Vagina (tissue), 2 donors: ENCODE measurements at regions not wholly inside any gene's neighbourhood (a gene's known extent, or its start where the extent isn't known, plus 50 kb on each side); places are given as distances from the start of the nearest gene placed in this dataset.

Source experiments
- DNase-seq, 2 donors: peaks; one replicate each; pipeline ENCODE4 v3.0.0-alpha.2; 2017; ENCODE audit errors: extremely low spot score in 2 of 2
- H3K27ac ChIP-seq: fragments of 200-600 bp; sonication (generic); one replicate; pipeline ENCODE4 v1.5.1; 2019
- H3K27me3 ChIP-seq: fragments of 200-600 bp; sonication (generic); one replicate; pipeline ENCODE4 v1.5.1; 2019
- H3K36me3 ChIP-seq, 2 donors: fragments of 200-600 bp; sonication (generic); one replicate each; pipeline ENCODE4 v1.5.1; 2017 to 2019
- H3K4me1 ChIP-seq: fragments of 200-600 bp; sonication (generic); one replicate; pipeline ENCODE4 v1.5.1; 2019
- H3K4me3 ChIP-seq, 2 donors: fragments of 200-600 bp; sonication (generic); 1 replicate in 1 of 2; 2 replicates in 1 of 2; pipeline ENCODE4 v1.5.1; 2016 to 2019
- H3K9me3 ChIP-seq: fragments of 200-600 bp; sonication (generic); one replicate; pipeline ENCODE4 v1.5.1; 2019
- CTCF ChIP-seq, 3 experiments: fragments of 450-650 bp in 2 of 3; fragments of 200-600 bp in 1 of 3; sonication (generic) in 1 of 3; IDR thresholded peaks; one replicate each; pipeline ENCODE4 v1.5.1; 2017 to 2019; ENCODE audit warnings: antibody characterized with exemption in 3 of 3, mild to moderate bottlenecking in 2 of 3, moderate library complexity in 2 of 3
- POLR2A ChIP-seq, 2 donors: fragments of 450-650 bp; IDR thresholded peaks; one replicate each; pipeline ENCODE4 v1.6.1; 2017; ENCODE audit warnings: antibody characterized with exemption in 2 of 2, mild to moderate bottlenecking in 2 of 2, moderate library complexity in 2 of 2
- POLR2AphosphoS5 ChIP-seq, 2 donors: sonication (generic); formaldehyde crosslinking; IDR thresholded peaks; one replicate each; pipeline ENCODE4 v1.9.0; 2017; ENCODE audit warnings: antibody characterized with exemption in 2 of 2, mild to moderate bottlenecking in 2 of 2, low read depth in 1 of 2; ENCODE audit not compliant: insufficient read depth in 1 of 2
- intact Hi-C: fragments of 100-400 bp; cut with DNase I; formaldehyde crosslinking; loops from one replicate; pipeline ENCODE4 v1.15.1; 2023

GRCh38 chr2:193350509-193350908 lies 1155.8 kb upstream of the TMEFF2 start:
- no peak for DNase-seq
- Histone ChIP-seq H3K9me3 (no peaks in the 10 kb centered on the region), H3K4me1 (peaks cover 5% of the 10 kb centered on the region), H3K27me3 (no peaks in the 10 kb centered on the region), H3K36me3 (no peaks in the 10 kb centered on the region), H3K4me3 (no peak overlapping the region), H3K27ac (no peak overlapping the region)
- TF ChIP-seq POLR2AphosphoS5 (IDR thresholded peaks at IDR 0.05; ENCODE audit: insufficient read depth in 1 of 2, low read depth in 1 of 2) (no peak), CTCF (IDR thresholded peaks at IDR 0.05) (no peak), POLR2A (IDR thresholded peaks at IDR 0.05) (no peak)
- intact Hi-C loops, result no loop called here

GRCh38 chr2:193349642-193350041 lies 1154.9 kb upstream of the TMEFF2 start:
- DNase-seq, result no peak
- no peak for TF ChIP-seq POLR2A (IDR thresholded peaks at IDR 0.05)

GRCh38 chr2:193348055-193348454 lies 1153.3 kb upstream of the TMEFF2 start:
- Histone ChIP-seq H3K4me3 (peak overlapping the region in 1 of 2 donors; percentile 25), H3K27me3 (no peaks in the 10 kb centered on the region), H3K36me3 (no peaks in the 10 kb centered on the region), H3K4me1 (peaks cover 5% of the 10 kb centered on the region), H3K27ac (no peak overlapping the region), H3K9me3 (no peaks in the 10 kb centered on the region)
- DNase-seq, result no peak
- intact Hi-C loops, result loop anchor here (5.0 kb wide), 1 partner anchor 1854 kb away; no protein-coding TSS in a partner anchor
- no peak for TF ChIP-seq POLR2A (IDR thresholded peaks at IDR 0.05)
- TF ChIP-seq CTCF (IDR thresholded peaks at IDR 0.05), result no peak
- TF ChIP-seq POLR2AphosphoS5 (IDR thresholded peaks at IDR 0.05; ENCODE audit: insufficient read depth in 1 of 2, low read depth in 1 of 2), result no peak

More at GRCh38 chr2:193349642-193350041, 1154.9 kb upstream of the TMEFF2 start:
- Histone ChIP-seq H3K4me1 (peaks cover 5% of the 10 kb centered on the region), H3K27me3 (no peaks in the 10 kb centered on the region), H3K4me3 (no peak overlapping the region), H3K36me3 (no peaks in the 10 kb centered on the region), H3K9me3 (no peaks in the 10 kb centered on the region), H3K27ac (no peak overlapping the region)
- intact Hi-C loops, result loop anchor here (5.0 kb wide), 1 partner anchor 1853 kb away; no protein-coding TSS in a partner anchor

- H3K4me3 ChIP-seq, result no peak overlapping the region
- no peaks in the 10 kb centered on the region for H3K36me3 ChIP-seq
- H3K9me3 ChIP-seq, result no peaks in the 10 kb centered on the region
- H3K27me3 ChIP-seq, result no peaks in the 10 kb centered on the region
- H3K4me1 ChIP-seq, result no peaks in the 10 kb centered on the region
- TF ChIP-seq POLR2AphosphoS5 (IDR thresholded peaks at IDR 0.05; ENCODE audit: insufficient read depth in 1 of 2, low read depth in 1 of 2) (no peak), CTCF (IDR thresholded peaks at IDR 0.05) (no peak), POLR2A (IDR thresholded peaks at IDR 0.05) (no peak)
- H3K27ac ChIP-seq, result no peak overlapping the region
- no peak for DNase-seq
- intact Hi-C loops, result no loop called here
Measured at GRCh38 chr2:193336781-193337180, 1142.0 kb upstream of the TMEFF2 start.

- H3K27ac ChIP-seq, result no peak overlapping the region
- TF ChIP-seq CTCF (IDR thresholded peaks at IDR 0.05) (no peak), POLR2A (IDR thresholded peaks at IDR 0.05) (no peak), POLR2AphosphoS5 (IDR thresholded peaks at IDR 0.05; ENCODE audit: insufficient read depth in 1 of 2, low read depth in 1 of 2) (no peak)
- no peaks in the 10 kb centered on the region for H3K9me3 ChIP-seq
- intact Hi-C loops, result no loop called here
- no peak for DNase-seq
- H3K36me3 ChIP-seq, result no peaks in the 10 kb centered on the region
- no peak overlapping the region for H3K4me3 ChIP-seq
- no peaks in the 10 kb centered on the region for H3K27me3 ChIP-seq
- H3K4me1 ChIP-seq, result no peaks in the 10 kb centered on the region
Measured at GRCh38 chr2:193334401-193334800, 1139.7 kb upstream of the TMEFF2 start.
